ENCODE measurements at regions not wholly inside any gene's neighbourhood (a gene's known extent, or its start where the extent isn't known, plus 50 kb on each side); places are given as distances from the start of the nearest gene placed in this dataset.

DNA sequence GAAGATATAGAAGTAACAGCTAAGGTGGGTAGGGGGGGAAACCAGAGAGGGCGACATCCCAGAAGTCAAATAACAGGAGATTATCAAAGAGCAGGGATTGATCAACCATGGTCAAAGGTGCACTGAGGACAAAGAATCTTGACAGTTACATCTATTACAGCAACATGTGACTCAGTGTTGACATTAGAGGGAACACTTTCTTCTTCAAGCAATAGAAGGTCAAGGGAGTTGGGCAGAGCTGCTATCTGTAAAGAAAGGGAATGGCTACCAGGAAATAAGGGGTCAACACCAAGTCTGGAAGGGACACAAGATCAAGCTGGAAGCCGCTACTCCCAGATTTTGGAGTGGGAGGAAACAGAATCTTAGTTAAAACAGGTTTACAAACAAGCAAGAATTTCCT is 611.0 kb downstream of the TSN start:
- TF ChIP-seq CTCF (IDR thresholded peaks at IDR 0.05; ENCODE audit: insufficient read depth, low read depth, low read length) = no peak
- no peak for TF ChIP-seq EZH2 (IDR thresholded peaks at IDR 0.05; ENCODE audit: insufficient read depth, low read length)
